ENCODE measurements at regions not wholly inside any gene's neighbourhood (a gene's known extent, or its start where the extent isn't known, plus 50 kb on each side); places are given as distances from the start of the nearest gene placed in this dataset.
"Not testable (repeated sequence)": the region's sequence is repeated elsewhere in the genome, so short reads cannot be mapped to it uniquely, and the experiment has no call there.

DNA sequence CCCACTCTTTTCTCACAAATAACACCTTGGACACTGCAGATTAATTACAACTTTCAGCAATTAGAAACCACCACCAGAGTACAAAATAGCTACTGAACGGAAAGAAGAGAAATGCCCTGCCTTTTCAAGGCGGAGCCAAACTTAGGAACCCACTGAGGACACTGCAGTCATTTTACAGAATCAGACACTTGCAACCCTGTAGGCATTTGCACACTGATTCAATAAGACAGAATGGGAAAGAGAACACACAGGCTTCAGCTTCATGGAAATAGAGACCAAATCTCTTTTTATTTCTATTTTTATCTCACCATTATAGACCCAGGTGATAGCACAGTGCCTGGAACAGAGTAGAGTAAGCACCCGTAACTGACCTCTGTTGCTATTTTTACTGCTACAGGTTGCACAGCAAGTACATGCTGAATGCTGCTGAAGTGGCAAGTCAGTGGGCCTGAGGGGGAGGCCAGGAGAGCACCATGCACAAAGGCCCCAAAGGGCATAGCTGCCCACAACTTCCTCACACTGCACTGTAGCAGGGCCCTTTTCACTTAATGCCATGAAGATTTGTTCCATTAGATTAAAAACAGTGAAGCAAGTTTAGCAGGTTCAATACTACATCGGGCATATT, 50.7 kb upstream of the EDARADD start:
- DNase-seq: no peak

DNA sequence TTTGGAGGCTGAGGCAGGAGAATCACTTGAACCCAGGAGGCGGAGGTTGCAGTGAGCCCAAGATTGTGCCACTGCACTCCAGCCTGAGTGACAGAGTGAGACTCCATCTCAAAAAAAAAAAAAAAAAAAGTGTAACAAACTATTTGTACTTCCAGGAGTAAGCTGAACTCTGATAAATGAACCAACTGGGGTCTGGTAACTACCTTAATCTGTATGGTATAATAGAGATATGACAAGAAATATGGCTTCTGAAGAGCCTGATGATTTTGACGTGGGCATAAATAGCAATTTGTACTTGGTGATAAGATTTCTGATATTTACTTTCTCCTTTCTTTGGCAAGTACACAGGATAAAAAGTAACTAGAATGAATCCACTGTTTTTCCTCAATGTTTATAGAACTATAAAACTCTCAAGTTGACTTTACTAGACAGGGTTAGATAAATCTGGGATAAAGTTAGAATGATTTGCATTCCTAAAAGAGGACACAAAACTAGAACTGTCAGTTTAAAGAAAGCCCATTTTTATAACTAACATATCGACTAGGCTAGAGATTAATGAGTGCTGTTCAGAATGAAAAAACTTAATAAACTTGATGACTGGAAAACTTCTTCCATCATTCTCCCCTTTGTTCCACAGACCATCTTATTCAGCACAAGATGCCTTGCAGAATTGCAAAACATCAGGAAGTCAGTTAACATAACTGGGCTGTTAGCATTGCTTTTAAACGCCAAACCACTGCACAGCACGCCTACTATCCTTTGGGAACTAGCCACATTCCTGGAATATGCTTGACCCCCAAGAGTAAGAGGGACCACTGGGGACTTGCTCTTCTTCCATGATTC, 51.5 kb upstream of the EDARADD start:
- DNase-seq: no peak

DNA sequence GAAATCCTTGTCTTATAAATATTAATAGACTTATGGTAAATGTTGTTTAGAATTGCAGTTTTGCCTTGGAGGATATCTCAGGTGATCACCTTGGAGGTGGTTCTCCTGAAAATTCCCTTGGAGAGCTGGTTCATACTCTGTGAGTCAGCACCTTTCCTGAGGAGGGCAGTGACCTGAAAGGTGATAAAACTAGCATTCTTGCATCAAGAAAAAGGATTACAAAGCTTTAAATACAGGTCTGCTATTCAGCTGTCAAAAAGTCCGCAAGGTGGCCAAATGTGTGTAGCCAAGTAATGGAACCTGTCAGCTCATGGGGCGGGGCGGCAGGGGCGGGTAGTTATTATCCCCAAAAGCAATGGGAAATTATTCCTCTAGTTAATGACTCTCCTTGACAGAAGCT, 52.8 kb upstream of the EDARADD start:
- DNase-seq: peak in 1 of 2 experiments; percentile 58

DNA sequence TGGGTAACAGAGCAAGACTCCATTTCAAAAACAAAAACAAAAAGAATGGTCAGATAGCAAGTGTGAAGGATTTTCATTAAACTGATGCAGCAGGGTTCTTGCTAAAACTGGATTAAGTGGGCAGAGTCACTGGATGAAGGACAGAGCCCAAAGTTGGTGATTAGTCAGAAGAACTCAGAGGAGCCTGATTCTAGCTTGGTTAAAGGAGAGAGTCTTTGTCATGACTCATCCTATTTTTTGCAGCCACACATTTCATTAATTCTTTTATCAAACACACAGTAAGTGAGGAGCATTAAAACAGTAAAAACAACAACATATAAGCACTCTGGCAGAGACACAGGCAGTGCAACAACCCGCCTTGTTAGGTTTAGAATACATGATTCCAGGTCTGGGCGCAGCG, 56.0 kb upstream of the EDARADD start:
- no peak for DNase-seq

DNA sequence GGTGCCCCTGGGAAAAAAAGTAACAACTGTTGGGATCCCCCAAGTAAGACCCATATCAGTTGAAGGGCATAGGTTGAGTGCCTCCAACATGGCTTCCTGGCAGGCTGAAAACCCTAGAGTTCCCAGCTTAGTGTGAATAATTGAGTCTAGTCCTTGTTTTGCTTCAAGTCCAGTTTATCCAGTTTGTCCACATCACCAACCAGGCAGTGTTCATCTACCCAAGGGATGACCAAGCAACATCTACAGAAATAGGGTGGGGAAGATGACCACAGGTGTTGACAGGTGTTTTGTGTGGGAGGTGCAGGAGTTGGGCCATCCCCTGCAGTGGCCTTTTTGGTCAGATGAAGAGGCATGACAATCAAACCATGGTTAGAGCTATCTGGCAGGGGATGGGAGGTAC, 54.3 kb upstream of the ERO1B start:
- no peak for DNase-seq

DNA sequence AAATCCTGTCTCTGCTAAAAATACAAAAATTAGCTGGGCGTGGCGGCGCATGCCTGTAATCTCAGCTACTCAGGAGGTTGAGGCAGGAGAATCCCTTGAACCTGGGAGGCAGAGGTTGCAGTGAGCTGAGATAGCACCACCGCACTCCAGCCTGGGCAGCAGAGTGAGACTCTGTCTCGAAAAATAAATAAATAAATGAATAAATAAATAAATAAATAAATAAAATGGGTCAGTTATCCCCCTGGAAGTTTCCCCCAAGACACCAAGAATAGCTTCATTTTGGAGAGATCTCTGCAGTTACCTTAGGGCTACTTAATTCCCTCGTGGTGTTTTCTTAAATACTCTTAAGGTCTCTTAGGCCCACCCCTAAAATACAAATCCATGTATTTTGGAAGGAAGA, 53.9 kb upstream of the ERO1B start:
- not testable (repeated sequence) for DNase-seq

DNA sequence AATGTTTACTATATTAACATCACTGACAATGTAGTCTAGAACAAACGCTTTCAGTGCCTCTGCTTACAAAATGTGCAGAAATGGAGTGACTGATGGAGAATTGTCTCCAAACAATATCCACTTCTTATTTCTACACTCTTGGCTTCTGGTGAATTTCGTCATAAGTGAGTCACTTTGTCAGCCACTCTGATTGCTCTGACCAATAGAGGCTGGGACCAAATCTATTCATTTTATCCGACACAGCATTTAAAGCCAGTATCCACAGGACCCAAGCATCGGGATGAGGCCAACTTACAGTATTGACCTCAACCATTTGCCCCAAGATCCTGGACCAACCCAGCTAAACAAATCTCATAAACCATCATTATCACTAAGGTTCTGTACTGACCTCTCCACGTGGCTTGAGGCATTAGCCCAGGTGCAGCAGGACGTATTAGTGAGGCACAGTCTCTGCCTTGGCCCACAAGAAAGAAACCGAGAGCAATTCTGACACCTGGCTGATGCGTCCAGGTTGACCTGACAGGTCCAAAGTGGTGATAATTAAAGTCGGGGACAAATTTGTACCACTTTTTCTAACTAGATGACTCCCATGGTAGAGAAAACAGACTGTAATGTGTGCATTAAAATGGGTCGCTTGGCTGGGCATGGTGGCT, 53.3 kb upstream of the ERO1B start:
- DNase-seq: no peak

DNA sequence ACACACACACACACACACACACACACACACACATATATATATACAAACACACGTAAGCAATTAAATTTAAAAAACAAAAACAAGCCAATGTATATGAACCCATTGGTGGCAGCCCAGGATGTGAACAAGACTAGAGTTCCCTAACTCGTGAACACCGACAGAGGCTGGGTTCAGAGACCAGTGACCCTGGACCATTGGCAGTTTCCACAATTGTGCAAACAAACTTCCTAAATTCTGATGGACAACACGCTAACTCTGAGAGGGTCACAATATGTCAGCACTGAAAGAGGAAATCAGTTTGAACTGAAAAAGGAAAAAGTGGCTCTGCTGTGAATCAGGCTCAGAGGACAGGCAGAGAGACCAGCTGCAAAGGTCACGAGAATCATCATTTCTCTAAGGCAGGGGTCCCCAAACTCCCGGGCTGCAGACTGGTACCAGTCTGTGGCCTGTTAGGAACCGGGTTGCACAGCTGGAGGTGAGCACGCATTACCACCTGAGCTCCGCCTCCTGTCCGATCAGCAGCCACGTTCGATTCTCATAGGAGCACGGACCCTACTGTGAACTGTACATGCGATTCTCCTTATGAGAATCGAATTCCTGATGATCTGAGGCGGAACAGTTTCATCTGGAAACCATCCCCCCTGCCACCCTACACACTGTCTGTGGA, 50.5 kb upstream of the ERO1B start:
- DNase-seq: no peak
